Breast epithelium (tissue), 4 donors: ENCODE measurements at regions not wholly inside any gene's neighbourhood (a gene's known extent, or its start where the extent isn't known, plus 50 kb on each side); places are given as distances from the start of the nearest gene placed in this dataset.
"Not testable (repeated sequence)": the region's sequence is repeated elsewhere in the genome, so short reads cannot be mapped to it uniquely, and the experiment has no call there.

Experiments
- DNase-seq, 2 donors: peaks; one replicate each; pipeline ENCODE4 v3.0.0-alpha.2; 2019; ENCODE audit warnings: low spot score in 2 of 2
- H3K27ac ChIP-seq, 2 donors: fragments of 200-600 bp; sonication (generic) in 1 of 2; one replicate each; pipeline ENCODE4 v1.5.1; 2016 to 2019; ENCODE audit warnings: mild to moderate bottlenecking in 1 of 2
- H3K27me3 ChIP-seq, 2 donors: fragments of 200-600 bp; sonication (generic) in 1 of 2; one replicate each; pipeline versions ENCODE4 v1.5.1 to v1.6.0; 2017 to 2019; ENCODE audit warnings: control low read depth in 1 of 2, mild to moderate bottlenecking in 1 of 2
- H3K36me3 ChIP-seq: fragments of 200-600 bp; one replicate; pipeline ENCODE4 v1.5.1; 2019
- H3K4me1 ChIP-seq, 2 donors: fragments of 200-600 bp; sonication (generic); one replicate each; pipeline ENCODE4 v1.5.1; 2016 to 2019; ENCODE audit warnings: control low read depth in 1 of 2
- H3K4me3 ChIP-seq, 3 donors: fragments of 200-600 bp; sonication (generic); 1 replicate in 2 of 3; 2 replicates in 1 of 3; pipeline ENCODE4 v1.5.1; 2016 to 2019; ENCODE audit warnings: mild to moderate bottlenecking in 3 of 3, moderate library complexity in 2 of 3
- H3K9me3 ChIP-seq, 2 donors: fragments of 200-600 bp; sonication (generic) in 1 of 2; one replicate each; pipeline ENCODE4 v1.5.1; 2016 to 2019; ENCODE audit warnings: control low read depth in 1 of 2
- POLR2A ChIP-seq: fragments of 450-650 bp; IDR thresholded peaks from one replicate; pipeline ENCODE4 v1.6.1; 2016; ENCODE audit warnings: antibody characterized with exemption, mild to moderate bottlenecking, moderate library complexity
- POLR2AphosphoS5 ChIP-seq, 3 donors: sonication (generic); formaldehyde crosslinking; IDR thresholded peaks; one replicate each; pipeline ENCODE4 v1.6.1; 2017; ENCODE audit warnings: antibody characterized with exemption in 3 of 3
- intact Hi-C: fragments of 100-400 bp; cut with DNase I; formaldehyde crosslinking; loops from one replicate; pipeline ENCODE4 v1.15.1; 2023; ENCODE audit warnings: low total_unique reads
- TF ChIP-seq, protein P1 (sequence below), 3 donors: fragments of 450-650 bp; IDR thresholded peaks; one replicate each; pipeline ENCODE4 v1.5.1; 2016 to 2017; ENCODE audit warnings: antibody characterized with exemption in 3 of 3, mild to moderate bottlenecking in 3 of 3, moderate library complexity in 3 of 3

DNA sequence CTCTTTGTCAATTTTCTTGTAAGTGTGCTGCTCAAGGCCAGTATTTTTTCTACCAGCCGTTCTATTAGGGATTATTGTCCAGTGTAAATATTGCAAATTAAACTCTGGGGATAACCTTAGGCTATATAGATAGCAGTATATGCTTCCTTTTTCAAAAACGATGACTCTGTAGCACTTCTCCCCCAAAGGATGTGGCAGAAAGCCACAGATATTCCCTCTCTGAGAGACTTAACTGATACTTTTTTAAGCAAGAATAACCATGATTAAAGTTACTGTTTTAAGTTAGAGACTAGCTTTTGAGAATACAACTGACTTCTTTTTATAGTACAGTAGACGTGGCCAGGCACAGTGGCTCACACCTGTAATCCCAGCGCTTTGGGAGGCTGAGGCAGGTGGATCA lies 130.0 kb downstream of the FHIP1A start:
- Histone ChIP-seq H3K4me3 (no peak overlapping the region), H3K36me3 (no peaks in the 10 kb centered on the region), H3K27ac (no peak overlapping the region), H3K9me3 (no peaks in the 10 kb centered on the region), H3K4me1 (peaks cover 0 to 7% of the 10 kb centered on the region in 2 donors), H3K27me3 (no peaks in the 10 kb centered on the region)
- intact Hi-C loops, result loop anchor here (5.0 kb wide), 1 partner anchor 833 kb away; no protein-coding TSS in a partner anchor
- TF ChIP-seq, protein P1, sequence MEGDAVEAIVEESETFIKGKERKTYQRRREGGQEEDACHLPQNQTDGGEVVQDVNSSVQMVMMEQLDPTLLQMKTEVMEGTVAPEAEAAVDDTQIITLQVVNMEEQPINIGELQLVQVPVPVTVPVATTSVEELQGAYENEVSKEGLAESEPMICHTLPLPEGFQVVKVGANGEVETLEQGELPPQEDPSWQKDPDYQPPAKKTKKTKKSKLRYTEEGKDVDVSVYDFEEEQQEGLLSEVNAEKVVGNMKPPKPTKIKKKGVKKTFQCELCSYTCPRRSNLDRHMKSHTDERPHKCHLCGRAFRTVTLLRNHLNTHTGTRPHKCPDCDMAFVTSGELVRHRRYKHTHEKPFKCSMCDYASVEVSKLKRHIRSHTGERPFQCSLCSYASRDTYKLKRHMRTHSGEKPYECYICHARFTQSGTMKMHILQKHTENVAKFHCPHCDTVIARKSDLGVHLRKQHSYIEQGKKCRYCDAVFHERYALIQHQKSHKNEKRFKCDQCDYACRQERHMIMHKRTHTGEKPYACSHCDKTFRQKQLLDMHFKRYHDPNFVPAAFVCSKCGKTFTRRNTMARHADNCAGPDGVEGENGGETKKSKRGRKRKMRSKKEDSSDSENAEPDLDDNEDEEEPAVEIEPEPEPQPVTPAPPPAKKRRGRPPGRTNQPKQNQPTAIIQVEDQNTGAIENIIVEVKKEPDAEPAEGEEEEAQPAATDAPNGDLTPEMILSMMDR (IDR thresholded peaks at IDR 0.05), result no peak
- no peak for TF ChIP-seq POLR2A
- TF ChIP-seq POLR2AphosphoS5 (IDR thresholded peaks at IDR 0.05), result no peak
- DNase-seq, result no peak

DNA sequence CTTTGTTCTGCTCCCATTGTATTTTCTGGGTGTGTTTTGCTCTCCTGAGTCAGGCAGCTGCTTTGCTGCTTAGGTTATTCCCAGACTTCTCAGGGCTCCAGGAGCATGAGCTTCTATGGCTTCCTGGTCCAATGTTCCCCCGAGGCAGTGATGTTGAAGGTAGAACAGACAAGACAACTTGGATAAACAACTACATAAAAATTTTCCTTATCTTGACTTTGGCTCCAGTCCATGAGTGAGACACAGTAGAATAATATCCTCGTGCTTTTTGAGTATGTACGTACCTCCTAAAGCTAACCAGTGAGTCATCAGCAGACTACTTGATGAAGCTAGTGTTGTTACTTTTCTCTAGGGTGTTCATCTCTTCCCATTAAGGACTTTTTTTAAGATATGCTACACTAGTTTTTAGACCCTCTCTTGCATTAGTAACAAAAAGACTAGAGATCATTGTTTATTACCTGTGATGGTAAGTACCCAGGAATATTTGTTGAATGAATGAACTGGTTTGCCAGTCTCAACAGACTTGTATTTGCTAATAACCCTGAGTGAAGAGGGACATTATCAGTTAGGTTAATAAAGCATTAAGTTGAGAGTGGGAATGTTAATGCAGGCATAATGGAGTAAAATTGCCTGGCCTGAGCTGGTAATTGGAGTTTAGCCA lies 131.9 kb downstream of the FHIP1A start:
- no peaks in the 10 kb centered on the region for H3K9me3 ChIP-seq
- TF ChIP-seq, protein P1 (IDR thresholded peaks at IDR 0.05), result no peak
- TF ChIP-seq POLR2A (no peak), POLR2AphosphoS5 (IDR thresholded peaks at IDR 0.05) (no peak)
- intact Hi-C loops, result no loop called here
- no peaks in the 10 kb centered on the region for H3K27me3 ChIP-seq
- H3K4me3 ChIP-seq, result no peak overlapping the region
- peak overlapping the region; percentile 27 to 71 for H3K27ac ChIP-seq
- peak in 1 of 2 donors; percentile 51 for DNase-seq
- no peaks in the 10 kb centered on the region for H3K36me3 ChIP-seq
- H3K4me1 ChIP-seq, result peaks cover 0 to 7% of the 10 kb centered on the region in 2 donors

- intact Hi-C loops, result no loop called here
- peaks cover 0 to 7% of the 10 kb centered on the region in 2 donors for H3K4me1 ChIP-seq
- H3K27ac ChIP-seq, result peak overlapping the region; percentile 27 to 71
- TF ChIP-seq POLR2A (no peak), POLR2AphosphoS5 (IDR thresholded peaks at IDR 0.05) (no peak)
- TF ChIP-seq, protein P1 (IDR thresholded peaks at IDR 0.05), result no peak
- H3K36me3 ChIP-seq, result no peaks in the 10 kb centered on the region
- H3K27me3 ChIP-seq, result no peaks in the 10 kb centered on the region
- DNase-seq, result no peak
- no peaks in the 10 kb centered on the region for H3K9me3 ChIP-seq
- H3K4me3 ChIP-seq, result no peak overlapping the region
Observed at GRCh38 chr4:151541389-151542071, 132.6 kb downstream of the FHIP1A start.

- Histone ChIP-seq H3K4me3 (no peak overlapping the region), H3K27ac (no peak overlapping the region), H3K36me3 (no peaks in the 10 kb centered on the region), H3K27me3 (no peaks in the 10 kb centered on the region), H3K4me1 (no peaks in the 10 kb centered on the region), H3K9me3 (peaks cover 7 to 36% of the 10 kb centered on the region in 2 donors)
- TF ChIP-seq, protein P1 (IDR thresholded peaks at IDR 0.05), result no peak
- TF ChIP-seq POLR2AphosphoS5 (IDR thresholded peaks at IDR 0.05), result no peak
- no peak for TF ChIP-seq POLR2A
- no peak for DNase-seq
- intact Hi-C loops, result no loop called here
Observed at GRCh38 chr4:151548708-151549107, 139.7 kb downstream of the FHIP1A start.

DNA sequence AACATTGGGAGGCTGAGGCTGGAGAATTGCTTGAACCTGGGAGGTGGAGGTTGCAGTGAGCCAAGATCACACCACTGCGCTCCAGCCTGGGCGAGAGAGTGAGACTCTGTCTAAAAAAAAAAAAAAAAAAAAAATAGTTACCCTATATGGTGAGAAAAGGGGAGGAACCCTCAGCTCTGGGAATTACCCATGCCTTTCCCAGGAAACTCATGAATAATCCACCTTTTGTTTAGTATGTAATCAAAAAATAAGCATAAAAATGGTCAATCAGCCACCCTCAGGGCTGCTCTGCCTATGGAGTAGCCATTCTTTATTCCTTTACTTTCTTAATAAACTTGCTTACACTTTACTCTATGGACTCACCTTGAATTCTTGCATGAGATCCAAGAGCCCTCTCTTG lies 140.4 kb downstream of the FHIP1A start:
- DNase-seq, intact Hi-C loops, H3K36me3 ChIP-seq, H3K27ac ChIP-seq, H3K27me3 ChIP-seq, H3K4me1 ChIP-seq, H3K4me3 ChIP-seq: not testable (repeated sequence)
- peaks cover 7 to 36% of the 10 kb centered on the region in 2 donors for H3K9me3 ChIP-seq
